ENCODE measurements at regions not wholly inside any gene's neighbourhood (a gene's known extent, or its start where the extent isn't known, plus 50 kb on each side); places are given as distances from the start of the nearest gene placed in this dataset.

- TF ChIP-seq, protein P1, sequence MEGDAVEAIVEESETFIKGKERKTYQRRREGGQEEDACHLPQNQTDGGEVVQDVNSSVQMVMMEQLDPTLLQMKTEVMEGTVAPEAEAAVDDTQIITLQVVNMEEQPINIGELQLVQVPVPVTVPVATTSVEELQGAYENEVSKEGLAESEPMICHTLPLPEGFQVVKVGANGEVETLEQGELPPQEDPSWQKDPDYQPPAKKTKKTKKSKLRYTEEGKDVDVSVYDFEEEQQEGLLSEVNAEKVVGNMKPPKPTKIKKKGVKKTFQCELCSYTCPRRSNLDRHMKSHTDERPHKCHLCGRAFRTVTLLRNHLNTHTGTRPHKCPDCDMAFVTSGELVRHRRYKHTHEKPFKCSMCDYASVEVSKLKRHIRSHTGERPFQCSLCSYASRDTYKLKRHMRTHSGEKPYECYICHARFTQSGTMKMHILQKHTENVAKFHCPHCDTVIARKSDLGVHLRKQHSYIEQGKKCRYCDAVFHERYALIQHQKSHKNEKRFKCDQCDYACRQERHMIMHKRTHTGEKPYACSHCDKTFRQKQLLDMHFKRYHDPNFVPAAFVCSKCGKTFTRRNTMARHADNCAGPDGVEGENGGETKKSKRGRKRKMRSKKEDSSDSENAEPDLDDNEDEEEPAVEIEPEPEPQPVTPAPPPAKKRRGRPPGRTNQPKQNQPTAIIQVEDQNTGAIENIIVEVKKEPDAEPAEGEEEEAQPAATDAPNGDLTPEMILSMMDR (IDR thresholded peaks at IDR 0.05), result no peak
- no peak for TF ChIP-seq POLR2A (IDR thresholded peaks at IDR 0.05)
- TF ChIP-seq POLR2AphosphoS5 (IDR thresholded peaks at IDR 0.05), result no peak
Observed at GRCh38 chr7:41046776-41047175, 656.1 kb downstream of the INHBA start.
